AG08395 (cell line): ENCODE measurements at regions not wholly inside any gene's neighbourhood (a gene's known extent, or its start where the extent isn't known, plus 50 kb on each side); places are given as distances from the start of the nearest gene placed in this dataset.

Source experiments
- DNase-seq: peaks from one replicate; pipeline ENCODE4 v3.0.0; 2012; ENCODE audit warnings: mixed read lengths, low spot score

DNA sequence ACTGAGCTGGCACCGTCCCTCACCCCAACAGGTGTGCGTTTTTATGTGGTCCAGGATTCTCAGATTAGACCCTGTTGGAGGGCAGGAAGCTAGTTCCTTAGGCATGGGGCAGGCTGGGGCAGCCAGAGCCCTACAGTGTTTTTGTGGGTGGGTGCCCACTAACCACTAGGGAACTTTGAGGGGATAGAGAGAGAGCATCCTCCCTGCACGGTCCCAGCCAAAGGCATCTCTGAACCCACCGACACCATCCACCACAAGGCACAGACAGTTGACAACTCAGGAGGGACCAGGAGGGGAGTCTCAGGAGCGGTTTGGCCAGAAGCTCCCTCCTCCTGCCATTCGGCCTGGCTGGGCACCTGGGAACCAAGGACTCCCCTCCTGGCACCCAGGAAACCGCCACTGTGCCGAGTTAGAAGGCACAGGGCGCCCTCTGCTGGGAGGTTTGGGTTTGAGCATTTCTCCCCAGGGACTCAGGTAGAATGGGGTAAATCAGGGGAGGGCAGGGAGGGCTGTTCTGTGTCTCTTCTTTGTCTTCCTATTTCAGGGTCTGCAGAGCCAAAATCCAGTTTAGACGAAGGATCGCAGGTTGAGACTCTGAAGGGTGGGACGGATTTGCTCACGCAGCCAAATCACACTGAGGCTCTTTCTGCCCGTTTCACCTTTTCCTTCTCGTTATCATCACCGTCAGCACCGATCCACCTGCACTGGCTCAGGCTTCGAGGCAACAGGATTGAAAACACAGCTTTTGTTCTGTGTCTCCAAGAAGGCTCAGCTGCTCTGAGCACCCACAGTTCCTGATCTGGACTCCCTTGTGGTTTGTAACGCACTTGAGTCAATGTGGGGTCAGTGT lies 84.8 kb upstream of the COL13A1 start:
- peak; percentile 61 for DNase-seq

DNA sequence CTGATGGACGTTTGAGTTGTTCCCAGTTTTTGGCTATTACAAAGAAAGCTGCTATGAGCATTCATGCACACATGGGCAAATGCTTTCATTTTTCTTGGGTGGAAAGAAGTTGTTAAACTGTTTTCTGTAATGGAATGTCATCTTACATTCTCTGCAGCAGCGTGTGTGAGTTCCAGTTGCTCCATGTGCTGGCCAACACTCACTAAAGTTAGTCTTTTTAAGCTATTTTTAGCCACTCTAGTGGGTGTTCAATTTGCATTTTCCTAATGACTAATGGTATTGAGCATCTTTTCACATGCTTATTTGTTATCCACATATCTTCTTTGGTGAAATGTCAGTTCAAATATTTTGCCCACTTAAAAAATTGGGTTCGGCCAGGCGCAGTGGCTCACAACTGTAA lies 82.8 kb upstream of the COL13A1 start:
- DNase-seq = peak; percentile 24

DNA sequence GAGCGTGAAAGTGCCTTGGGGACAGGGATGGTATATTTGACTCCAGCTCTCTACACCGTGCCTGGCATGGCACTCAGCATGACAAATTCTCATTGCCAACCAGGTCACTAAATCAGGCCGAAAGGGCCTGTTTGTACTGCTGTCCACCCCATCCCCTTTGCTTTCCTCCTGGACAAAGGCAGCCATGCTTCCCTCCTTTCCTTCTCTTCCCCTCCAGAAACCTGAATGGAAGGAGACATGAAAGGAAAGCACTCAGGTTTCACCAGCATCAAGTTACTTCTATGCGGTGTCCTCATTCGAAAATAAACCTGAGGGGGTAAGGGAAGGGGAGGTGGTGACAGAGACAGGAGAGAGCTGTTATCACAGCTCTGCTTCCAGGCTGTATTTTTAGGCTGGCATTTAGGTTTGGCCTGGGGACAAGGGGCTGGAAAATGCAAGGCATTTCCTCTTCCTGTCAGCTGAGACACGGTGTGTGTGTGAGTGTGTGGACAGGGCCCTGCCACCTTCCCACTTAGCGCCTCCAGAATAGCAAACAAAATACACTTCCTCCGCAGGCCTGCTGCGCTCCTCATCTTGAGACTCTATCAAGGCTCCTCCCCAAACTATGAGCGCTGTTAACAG lies 79.9 kb upstream of the COL13A1 start:
- no peak for DNase-seq

DNA sequence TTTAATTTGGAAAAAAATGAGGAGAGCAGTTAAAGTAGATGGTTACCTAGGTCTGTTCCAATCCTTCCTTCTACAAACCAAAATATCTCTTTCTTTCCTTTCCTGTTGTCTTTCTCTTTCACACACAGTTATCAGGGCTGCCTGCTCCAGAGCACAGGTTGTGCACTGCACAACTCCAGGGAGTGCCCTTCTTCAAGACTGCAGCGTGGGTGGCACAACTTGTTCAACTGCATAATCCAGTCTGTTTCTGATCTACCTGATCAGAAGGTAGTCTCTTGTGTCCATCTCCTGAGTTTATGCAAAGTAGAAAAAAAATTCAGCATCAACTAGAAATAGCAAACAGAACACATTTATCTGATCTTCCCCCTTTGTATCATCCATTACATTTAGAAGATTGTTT lies 78.1 kb upstream of the COL13A1 start:
- DNase-seq = no peak

DNA sequence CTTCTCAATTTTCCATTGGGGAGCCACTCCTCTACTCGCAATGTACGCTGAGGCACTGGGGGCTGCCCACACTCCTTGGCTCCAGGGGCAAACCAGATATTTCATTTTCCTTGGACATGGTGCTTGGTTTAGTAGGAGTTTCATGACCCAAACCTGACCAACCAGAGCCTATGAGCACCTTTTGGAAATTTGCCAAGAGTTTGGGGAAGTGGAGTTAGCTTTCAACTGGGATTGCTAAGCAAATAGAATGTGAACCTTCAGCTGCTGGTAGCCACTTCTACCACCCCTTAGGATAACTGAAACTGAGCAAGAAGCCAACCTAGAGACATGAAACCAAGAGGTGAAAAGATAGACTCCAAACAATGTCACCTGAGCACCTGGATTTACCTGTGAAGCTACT lies 74.9 kb upstream of the COL13A1 start:
- no peak for DNase-seq

DNA sequence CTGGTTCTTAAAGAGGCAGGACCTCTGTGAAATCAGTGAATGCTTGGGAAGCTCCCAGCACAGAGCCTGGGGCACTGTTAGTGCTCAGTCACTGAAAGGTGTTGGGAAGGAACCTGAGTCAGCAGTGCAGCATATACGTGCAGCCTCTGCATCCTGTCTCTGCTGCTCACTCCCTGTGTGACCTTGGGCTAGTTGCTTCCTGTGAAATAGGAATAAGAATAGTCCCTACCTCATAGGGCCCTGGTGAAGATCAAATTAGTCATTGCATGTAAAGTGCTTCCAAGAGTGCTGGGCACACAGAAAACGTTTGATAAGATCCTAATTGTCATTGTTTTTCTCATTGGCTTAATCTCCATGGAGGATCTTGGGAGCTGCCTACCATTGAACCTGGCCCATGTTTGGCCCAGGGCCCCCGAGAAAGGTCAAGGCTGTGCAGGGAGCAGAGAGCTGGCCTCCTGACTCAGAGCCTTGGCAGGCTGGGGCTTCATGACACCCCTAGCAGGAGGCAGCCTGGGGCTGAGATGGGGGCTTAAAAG lies 73.3 kb upstream of the COL13A1 start:
- no peak for DNase-seq

DNA sequence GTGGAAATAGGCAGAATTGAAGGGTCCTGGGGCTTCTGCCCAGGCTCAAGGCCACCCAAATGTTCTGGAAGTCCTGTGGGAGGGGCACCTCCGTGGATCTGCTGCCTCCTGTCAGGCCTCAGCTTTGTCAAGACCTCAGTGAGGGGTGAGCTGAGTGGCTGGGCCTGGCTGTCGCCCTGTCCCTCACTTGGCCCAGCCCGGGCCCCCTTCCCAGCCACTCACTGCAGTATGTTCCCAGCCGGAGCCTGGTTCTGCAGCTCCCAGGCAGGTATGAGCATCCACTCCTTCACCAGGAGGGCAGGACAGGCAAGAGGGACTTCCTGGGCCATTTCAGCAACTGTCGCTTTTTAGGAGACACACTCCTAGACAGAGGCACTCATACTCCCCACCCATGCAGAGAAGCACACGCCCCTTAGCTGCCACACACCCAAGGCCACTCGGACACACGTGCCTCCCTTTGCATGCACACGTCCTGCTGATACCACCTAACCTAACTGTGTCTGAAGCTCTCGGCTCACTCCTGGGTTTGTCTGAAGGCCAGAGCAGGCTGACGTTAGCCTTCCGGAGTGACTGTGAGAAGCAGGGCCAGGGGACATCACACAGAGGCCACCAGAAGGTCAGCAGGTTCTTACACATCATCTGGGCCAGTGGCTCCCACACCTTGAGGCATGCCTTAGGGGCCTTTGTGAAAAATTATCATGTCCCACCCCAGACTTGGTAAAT lies 72.2 kb upstream of the COL13A1 start:
- no peak for DNase-seq

DNA sequence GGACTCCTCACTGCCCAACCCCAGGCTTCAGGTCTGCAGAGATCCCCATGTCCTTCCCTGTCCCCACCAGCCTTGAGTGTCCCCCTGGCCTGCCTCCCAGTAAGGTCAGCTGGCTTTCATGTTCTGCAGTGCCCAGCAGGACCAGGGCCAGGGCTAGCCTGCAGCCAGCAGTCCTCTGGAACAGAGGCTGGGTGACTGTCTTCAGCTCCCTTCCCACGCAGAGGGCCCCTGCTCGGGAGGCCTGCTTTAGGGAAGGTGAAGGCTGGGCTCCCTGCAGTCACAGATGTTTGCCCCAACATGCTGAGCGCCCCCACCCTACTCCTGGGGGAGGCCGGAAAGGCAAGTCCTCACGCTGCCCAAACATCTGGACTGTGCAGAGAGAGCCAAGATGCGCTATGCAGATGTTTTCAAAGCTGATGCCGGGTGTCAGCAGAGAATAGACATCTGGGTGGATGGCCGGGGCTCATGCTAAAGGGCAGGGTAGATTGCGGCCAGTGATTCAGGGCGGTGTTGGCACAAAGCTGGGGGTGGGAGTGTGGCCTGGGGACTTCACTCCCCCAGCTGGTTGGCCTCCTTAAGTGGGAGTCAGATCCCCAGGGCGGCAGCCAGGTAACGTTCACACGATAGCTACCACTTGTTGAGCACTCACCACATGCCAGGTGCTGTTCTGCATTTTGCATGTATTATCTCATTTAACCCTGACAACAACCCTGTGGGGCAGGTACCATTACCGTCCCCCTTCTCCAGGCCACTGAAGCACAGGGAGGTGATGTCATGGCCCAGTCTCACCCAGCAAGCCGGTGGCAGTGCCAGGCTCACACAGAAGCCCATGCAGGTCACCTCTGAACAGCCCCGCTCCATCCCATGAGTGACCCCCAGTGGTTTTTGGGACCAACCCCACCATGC lies 71.2 kb upstream of the COL13A1 start:
- peak; percentile 53 for DNase-seq

DNA sequence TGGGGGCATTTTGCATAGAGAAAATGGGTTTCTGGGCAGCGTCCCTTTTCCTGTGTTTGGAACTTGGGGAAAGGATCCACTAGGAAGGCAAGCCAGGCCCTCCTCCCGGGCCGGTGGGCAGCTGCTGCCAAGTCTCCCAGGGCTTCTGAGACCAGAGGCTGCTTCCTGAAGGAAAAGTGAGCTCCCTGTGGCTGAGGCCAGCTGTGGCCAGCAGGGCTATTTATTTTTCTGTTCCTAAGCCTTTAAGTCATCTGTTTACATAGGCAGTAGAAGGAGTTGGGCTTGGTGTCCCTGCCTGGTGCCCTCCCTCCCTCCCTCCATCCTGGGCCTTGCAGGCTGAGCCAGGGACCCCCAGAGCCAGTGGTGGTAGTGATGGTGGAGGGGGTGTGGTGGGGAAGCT lies 70.5 kb upstream of the COL13A1 start:
- DNase-seq = peak; percentile 47

DNA sequence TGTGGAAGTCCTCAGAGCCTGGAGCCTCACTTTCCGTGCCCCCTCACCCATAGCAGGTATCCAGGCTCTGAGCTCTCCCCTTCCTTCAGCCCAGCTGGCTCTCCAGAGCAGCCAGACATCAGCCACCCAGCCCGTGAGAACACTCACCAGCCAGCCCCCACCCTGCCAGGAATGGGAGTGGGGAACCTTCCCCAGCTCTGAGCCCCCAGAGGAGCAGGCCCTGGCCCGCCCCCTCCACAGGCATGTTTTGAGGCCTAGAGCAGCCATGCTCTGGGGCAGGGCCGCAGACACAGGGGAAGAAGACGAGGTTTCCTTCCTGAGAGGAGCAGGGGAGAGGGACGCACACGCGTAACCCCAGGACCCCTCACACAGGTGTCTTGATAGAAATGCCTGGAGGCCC lies 70.0 kb upstream of the COL13A1 start:
- DNase-seq = no peak

DNA sequence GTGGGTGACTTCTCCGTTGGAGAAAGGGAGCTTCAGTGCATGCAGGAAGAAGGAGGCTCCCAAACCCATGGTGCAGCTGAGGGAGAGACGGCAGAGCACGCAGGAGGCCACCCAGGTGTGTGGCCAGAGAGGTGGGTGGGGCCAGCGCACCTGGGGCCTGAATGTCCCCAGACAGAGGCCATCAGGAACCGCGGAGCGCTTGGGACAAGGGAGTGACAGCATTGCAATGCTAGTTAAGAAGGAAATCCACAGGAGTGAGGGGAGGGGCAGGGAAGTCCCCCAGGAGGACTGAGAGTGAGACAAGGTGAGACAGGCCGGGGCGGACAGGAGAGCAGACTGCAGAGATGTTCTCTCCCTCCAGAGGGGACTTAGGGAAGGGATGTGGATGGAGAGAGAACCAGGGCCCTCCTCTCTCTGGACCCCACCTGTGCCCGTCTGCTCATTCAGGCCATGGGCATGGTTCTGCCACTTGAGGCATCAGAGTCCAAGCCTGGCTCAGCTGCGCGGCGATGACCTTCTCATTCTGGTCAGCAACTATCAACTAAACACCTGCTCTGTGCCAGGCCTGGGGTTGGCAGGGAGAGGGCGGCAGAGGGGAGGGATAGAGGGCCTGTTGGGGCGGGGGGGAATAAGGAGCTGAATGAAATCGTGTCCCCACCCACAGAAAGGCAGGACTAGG lies 69.4 kb upstream of the COL13A1 start:
- no peak for DNase-seq

DNA sequence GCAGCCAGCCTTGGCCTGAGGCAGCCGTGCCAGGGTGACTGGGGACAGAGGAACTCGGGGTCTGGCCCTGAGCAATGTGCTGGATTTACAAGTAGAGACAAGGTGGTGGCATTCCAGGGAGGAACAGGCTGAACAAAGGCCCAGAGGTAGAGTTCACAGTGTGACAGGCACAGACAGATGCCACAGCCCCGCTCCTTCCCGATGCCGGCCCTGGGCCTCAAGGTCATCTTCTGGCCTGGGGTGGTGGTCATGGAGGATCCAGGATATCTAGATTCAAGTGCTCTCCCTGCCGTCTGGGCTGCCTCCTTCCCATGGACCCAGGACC lies 68.9 kb upstream of the COL13A1 start:
- DNase-seq = no peak

DNA sequence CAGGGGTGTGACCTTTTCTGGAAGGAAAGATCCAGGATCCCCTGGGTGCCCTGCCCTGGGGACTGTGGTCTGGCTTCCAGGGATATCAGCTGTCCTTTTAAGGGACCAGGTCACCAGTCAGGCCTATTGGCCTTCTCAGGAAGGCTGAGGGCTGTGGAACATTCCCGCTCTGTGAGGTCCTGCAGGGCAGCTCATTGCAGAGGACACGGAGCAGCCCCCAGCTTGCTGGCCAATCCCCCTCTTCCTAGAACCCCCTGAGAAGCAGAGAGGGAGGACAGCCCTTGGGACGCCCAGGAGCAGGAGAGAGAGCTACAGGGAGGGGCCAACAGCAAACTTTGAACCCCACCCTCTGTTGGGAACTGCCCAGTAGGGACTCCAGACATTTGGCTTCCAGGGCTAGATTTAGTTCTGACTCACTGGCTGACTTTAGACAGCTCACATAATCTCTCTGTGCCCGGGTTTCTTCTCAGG lies 67.9 kb upstream of the COL13A1 start:
- DNase-seq = peak; percentile 94

DNA sequence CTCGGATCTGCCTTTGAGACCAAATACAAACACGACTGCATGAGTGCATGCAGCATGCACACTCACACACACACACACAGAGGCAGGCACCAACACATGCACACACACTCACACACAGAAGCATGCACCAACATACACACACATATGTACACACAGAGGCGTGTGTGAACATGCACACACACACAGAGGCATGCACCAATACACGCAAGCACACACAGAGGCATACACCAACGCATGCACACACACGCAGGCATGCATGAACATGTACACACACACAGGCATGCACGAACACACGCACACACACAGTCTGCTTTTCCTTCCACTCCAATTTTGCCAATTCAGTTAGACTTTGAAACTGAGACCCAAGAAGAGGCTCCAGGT lies 67.3 kb upstream of the COL13A1 start:
- DNase-seq = no peak

DNA sequence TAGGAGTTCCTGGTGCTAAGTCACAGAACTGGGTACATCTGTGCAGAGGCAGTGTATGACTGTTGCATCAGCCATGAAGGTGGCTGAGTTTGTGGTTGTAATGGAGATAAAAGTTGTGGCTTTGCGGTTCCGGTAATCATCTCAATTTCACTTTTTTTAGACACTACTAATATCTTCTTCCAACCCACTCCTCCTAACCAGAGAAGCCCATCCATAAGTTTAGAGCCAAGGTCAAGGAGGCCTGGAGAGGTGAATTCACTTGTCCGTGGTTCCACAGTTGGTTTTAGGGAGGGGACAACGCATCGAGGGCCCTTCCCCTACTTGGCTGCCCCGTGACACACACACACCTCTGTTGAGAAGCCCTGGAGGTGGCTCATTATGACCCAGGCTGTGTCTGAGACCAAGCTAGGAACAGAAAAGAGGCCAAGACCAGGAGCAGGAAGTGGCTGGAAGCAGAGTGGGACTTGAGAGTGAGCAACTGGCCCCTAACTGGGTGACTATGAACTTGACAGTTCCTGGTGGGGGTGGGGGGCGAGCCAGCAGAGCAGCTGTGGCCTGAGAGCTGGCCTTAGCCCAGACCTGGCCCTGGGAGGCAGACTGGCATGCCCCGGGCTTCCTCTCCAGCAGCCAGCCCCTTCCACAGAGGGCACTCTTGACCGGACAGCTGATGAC lies 66.8 kb upstream of the COL13A1 start:
- no peak for DNase-seq

DNA sequence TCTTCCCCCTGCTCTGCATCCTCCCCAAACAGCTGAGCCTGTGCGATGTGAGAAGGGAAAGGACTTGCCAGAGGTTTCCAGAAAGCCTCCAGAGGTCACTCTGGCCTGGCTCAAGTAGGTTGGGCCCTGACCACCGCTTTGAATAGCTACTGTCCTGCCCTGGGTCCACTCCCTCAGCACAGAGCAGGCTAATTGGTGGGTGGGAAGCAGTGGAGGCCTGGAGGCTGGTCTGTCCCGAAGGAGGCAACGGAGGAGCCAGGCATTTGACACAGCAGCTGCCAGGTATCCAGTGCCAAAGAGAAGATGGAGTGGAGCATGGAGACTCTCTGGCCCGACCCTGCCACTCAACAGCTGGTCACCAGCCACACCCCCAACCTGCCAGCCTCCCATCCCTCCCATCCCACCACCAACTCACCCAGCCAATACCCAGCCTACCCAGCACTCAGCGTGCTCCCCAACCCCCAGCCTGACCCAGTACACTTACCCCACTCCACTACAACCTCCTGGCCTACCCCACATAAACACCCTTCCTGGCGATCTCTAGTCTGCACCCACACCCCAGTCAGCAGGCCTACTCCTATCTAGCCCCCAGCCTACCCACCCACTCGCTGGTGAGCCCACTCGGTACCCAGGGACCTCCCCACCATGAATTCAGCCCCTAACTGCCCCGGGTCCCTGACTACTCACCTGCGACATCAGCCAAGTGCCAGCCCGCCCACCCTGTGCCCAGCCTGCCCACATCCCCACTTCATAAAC lies 64.6 kb upstream of the COL13A1 start:
- DNase-seq = no peak

DNA sequence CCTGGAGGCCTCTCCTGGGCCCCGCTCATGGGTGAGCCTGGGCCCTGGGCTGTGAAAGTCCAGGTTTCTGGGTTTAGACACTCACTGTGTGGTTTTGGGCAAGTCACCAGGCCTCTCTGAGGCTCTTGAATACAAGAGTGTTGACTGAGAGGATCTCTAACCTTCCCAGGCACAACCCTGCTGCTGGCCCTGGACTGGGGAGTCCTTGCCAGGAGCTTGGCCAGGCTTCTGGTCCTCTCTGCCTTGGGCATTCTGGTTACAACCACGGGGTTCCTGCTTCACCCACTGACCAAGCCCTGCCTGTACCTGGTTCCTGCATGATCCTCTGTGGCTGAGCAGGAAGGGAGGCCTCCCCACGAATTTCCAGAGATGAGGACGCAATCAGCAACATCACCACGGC lies 63.6 kb upstream of the COL13A1 start:
- no peak for DNase-seq

DNA sequence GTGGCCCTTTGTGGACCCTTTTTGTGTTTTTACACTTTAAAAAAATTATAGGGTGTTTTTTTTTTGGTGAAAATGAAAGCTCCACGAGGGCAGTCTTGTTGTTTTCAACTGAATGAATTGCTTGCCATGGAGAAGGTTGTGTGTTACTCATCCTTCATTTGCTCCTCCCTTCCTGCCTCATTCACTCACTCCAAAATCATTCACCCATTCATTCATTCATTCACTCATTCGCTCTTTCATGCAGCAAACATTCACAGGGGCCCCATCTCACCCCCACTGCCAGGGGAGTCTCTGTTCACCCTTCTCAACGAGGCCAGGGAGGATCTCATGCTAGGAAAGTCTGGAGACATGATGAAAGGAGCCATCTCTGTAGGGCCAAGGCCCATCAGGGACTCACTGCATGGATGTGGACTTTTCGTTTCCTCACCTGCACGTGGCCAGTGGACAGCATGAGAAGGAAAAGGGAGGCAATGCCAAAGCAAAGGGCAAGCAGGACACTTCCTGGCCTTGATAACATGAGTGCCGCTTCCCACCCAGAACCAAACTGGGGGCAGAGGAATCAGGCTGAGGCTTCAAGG lies 62.8 kb upstream of the COL13A1 start:
- no peak for DNase-seq

DNA sequence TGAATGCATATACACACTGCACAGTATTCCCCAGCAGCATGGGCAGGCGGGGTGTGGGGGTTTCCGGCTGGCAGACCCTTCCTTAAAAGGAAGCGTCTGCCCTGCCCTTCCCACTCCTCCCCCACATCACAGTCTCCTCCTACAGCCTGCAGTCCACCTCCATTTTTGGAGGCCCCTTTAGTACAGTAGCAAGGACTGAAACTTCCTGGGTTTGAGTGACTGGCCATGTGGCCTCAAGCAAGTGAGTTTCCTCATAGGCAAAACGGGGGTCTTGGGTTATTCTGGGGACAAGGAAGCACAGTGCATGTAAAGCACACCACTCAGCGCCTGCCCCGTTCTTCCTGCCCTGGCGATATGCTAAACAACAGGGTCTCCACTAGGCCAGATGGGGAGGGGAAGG lies 62.1 kb upstream of the COL13A1 start:
- no peak for DNase-seq

DNA sequence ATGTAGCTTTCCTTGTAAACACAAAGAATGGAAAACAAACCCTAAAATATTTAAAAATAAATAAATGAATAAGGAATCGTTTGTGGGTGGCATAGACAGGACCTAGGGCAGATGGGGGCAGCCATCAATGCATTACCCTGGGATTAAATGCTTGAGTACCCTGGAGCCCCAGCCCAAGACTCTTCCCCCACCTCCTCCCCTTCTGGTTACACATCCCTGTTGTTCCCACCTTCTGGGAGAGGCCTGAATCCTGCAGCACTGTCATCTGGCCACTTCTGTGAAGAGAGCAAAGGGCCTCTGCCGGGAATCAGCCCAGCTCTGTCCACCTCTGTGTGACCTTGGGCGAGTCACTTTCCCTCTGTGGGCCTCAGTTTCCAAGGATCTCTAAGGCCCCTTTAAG lies 61.6 kb upstream of the COL13A1 start:
- no peak for DNase-seq
